ENCODE measurements at regions not wholly inside any gene's neighbourhood (a gene's known extent, or its start where the extent isn't known, plus 50 kb on each side); places are given as distances from the start of the nearest gene placed in this dataset.
A peak's percentile ranks its signal among the peaks of the same experiment; 100 is the strongest.

GRCh38 chr10:130751851-130752250 lies 559.7 kb downstream of the TCERG1L start:
- Histone ChIP-seq H3K4me3 (no peak overlapping the region), H3K9ac (ENCODE audit: insufficient read depth in 1 of 2, low read length in 2 of 2) (no peak overlapping the region), H3K27me3 (ENCODE audit: control insufficient read depth in 3 of 3, insufficient read depth in 3 of 3, low read length in 2 of 3) (no peaks in the 10 kb centered on the region), H3K4me1 (ENCODE audit: control insufficient read depth in 5 of 5, insufficient read depth in 5 of 5, low read length in 5 of 5) (peaks cover 0 to 4% (median 0%) of the 10 kb centered on the region in 5 donors), H3K36me3 (ENCODE audit: control insufficient read depth in 4 of 4, insufficient read depth in 4 of 4, low read length in 4 of 4) (no peaks in the 10 kb centered on the region), H3K27ac (ENCODE audit: low read depth in 1 of 2, low read length in 1 of 2) (no peak overlapping the region), H3K9me3 (ENCODE audit: control insufficient read depth in 4 of 4, insufficient read depth in 3 of 4, low read length in 3 of 4) (peaks cover 0 to 4% (median under 1%) of the 10 kb centered on the region in 4 donors)
- WGBS, 2 donors, result 59 to 64% methylated on average over 8 of the region's 8 CpGs
- ATAC-seq (ENCODE audit: insufficient read depth, low FRiP score), result no peak
- DNase-seq, result peak in 2 of 3 donors; percentile 12 to 27
- no peak for TF ChIP-seq CTCF (IDR thresholded peaks at IDR 0.05; ENCODE audit: control extremely low read depth, extremely low read depth)

GRCh38 chr10:130756651-130757050 lies 554.9 kb downstream of the TCERG1L start:
- no peak overlapping the region for H3K9ac ChIP-seq (ENCODE audit: insufficient read depth in 1 of 2, low read length in 2 of 2)
- H3K27me3 ChIP-seq (ENCODE audit: control insufficient read depth in 3 of 3, insufficient read depth in 3 of 3, low read length in 2 of 3), result no peaks in the 10 kb centered on the region
- WGBS, 2 donors, result 81 to 86% methylated on average over 6 of the region's 6 CpGs
- peaks cover 0 to 6% (median under 1%) of the 10 kb centered on the region in 4 donors for H3K9me3 ChIP-seq (ENCODE audit: control insufficient read depth in 4 of 4, insufficient read depth in 3 of 4, low read length in 3 of 4)
- no peak overlapping the region for H3K4me3 ChIP-seq
- H3K4me1 ChIP-seq (ENCODE audit: control insufficient read depth in 5 of 5, insufficient read depth in 5 of 5, low read length in 5 of 5), result peaks cover 0 to 4% (median 0%) of the 10 kb centered on the region in 5 donors
- no peak for ATAC-seq (ENCODE audit: insufficient read depth, low FRiP score)
- DNase-seq, result peak in 1 of 3 donors; percentile 6
- H3K36me3 ChIP-seq (ENCODE audit: control insufficient read depth in 4 of 4, insufficient read depth in 4 of 4, low read length in 4 of 4), result no peaks in the 10 kb centered on the region
- no peak for TF ChIP-seq CTCF (IDR thresholded peaks at IDR 0.05; ENCODE audit: control extremely low read depth, extremely low read depth)
- H3K27ac ChIP-seq (ENCODE audit: low read depth in 1 of 2, low read length in 1 of 2), result no peak overlapping the region

GRCh38 chr10:130757271-130757670 lies 554.2 kb downstream of the TCERG1L start:
- no peak for TF ChIP-seq CTCF (IDR thresholded peaks at IDR 0.05; ENCODE audit: control extremely low read depth, extremely low read depth)
- Histone ChIP-seq H3K4me1 (ENCODE audit: control insufficient read depth in 5 of 5, insufficient read depth in 5 of 5, low read length in 5 of 5) (peaks cover 0 to 3% (median 0%) of the 10 kb centered on the region in 5 donors), H3K9ac (ENCODE audit: insufficient read depth in 1 of 2, low read length in 2 of 2) (no peak overlapping the region), H3K9me3 (ENCODE audit: control insufficient read depth in 4 of 4, insufficient read depth in 3 of 4, low read length in 3 of 4) (peaks cover 0 to 8% (median under 1%) of the 10 kb centered on the region in 4 donors), H3K36me3 (ENCODE audit: control insufficient read depth in 4 of 4, insufficient read depth in 4 of 4, low read length in 4 of 4) (no peaks in the 10 kb centered on the region), H3K27ac (ENCODE audit: low read depth in 1 of 2, low read length in 1 of 2) (no peak overlapping the region), H3K4me3 (no peak overlapping the region), H3K27me3 (ENCODE audit: control insufficient read depth in 3 of 3, insufficient read depth in 3 of 3, low read length in 2 of 3) (no peaks in the 10 kb centered on the region)
- 63 to 85% methylated on average over 5 of the region's 5 CpGs for WGBS, 2 donors
- peak in 1 of 3 donors; percentile 2 for DNase-seq
- ATAC-seq (ENCODE audit: insufficient read depth, low FRiP score), result no peak
